ENCODE measurements at regions not wholly inside any gene's neighbourhood (a gene's known extent, or its start where the extent isn't known, plus 50 kb on each side); places are given as distances from the start of the nearest gene placed in this dataset.

- Mint-ChIP-seq H3K4me1 (no peaks in the 10 kb centered on the region), H3K27ac (no peak overlapping the region), H3K36me3 (ENCODE audit: low read depth) (no peaks in the 10 kb centered on the region), H3K4me3 (no peak overlapping the region), H3K9me3 (no peaks in the 10 kb centered on the region), H3K27me3 (peaks cover 10% of the 10 kb centered on the region)
- DNase-seq (no peak), ATAC-seq (ENCODE audit: low read depth) (no peak)
- ChIA-PET CTCF (no interaction called here), POLR2A (no interaction called here)
- intact Hi-C loops (cut with micrococcal nuclease), result no loop called here
- TF ChIP-seq CTCF (IDR thresholded peaks at IDR 0.05), result no peak
These were observed 82.1 kb upstream of the IL33 start for GRCh38 chr9:6133346-6134063.

GRCh38 chr9:6132650-6133049 lies 83.0 kb upstream of the IL33 start:
- Mint-ChIP-seq H3K27me3 (peaks cover 8% of the 10 kb centered on the region), H3K9me3 (no peaks in the 10 kb centered on the region), H3K4me3 (no peak overlapping the region), H3K36me3 (ENCODE audit: low read depth) (no peaks in the 10 kb centered on the region), H3K4me1 (no peaks in the 10 kb centered on the region), H3K27ac (no peak overlapping the region)
- intact Hi-C loops (cut with micrococcal nuclease), result no loop called here
- POLR2A ChIA-PET, result no interaction called here
- no peak for DNase-seq
- no peak for TF ChIP-seq CTCF (IDR thresholded peaks at IDR 0.05)
- CTCF ChIA-PET, result no interaction called here
- no peak for ATAC-seq (ENCODE audit: low read depth)

- Mint-ChIP-seq H3K9me3 (no peaks in the 10 kb centered on the region), H3K4me3 (no peak overlapping the region), H3K27me3 (peaks cover 26% of the 10 kb centered on the region), H3K36me3 (ENCODE audit: low read depth) (no peaks in the 10 kb centered on the region), H3K27ac (no peak overlapping the region), H3K4me1 (no peaks in the 10 kb centered on the region)
- CTCF ChIA-PET, result no interaction called here
- DNase-seq (no peak), ATAC-seq (ENCODE audit: low read depth) (no peak)
- TF ChIP-seq CTCF (IDR thresholded peaks at IDR 0.05), result no peak
- POLR2A ChIA-PET, result no interaction called here
- intact Hi-C loops (cut with micrococcal nuclease), result no loop called here
These were observed 87.6 kb upstream of the IL33 start for GRCh38 chr9:6128030-6128429.

GRCh38 chr9:6126377-6126776 lies 89.2 kb upstream of the IL33 start:
- no peak overlapping the region for H3K27ac Mint-ChIP-seq
- H3K9me3 Mint-ChIP-seq, result no peaks in the 10 kb centered on the region
- no peak for DNase-seq
- H3K4me1 Mint-ChIP-seq, result no peaks in the 10 kb centered on the region
- no peak for ATAC-seq (ENCODE audit: low read depth)
- ChIA-PET POLR2A (no interaction called here), CTCF (no interaction called here)
- H3K27me3 Mint-ChIP-seq, result peaks cover 26% of the 10 kb centered on the region
- no peak overlapping the region for H3K4me3 Mint-ChIP-seq
- no peaks in the 10 kb centered on the region for H3K36me3 Mint-ChIP-seq (ENCODE audit: low read depth)
- intact Hi-C loops (cut with micrococcal nuclease), result no loop called here
- no peak for TF ChIP-seq CTCF (IDR thresholded peaks at IDR 0.05)

DNA sequence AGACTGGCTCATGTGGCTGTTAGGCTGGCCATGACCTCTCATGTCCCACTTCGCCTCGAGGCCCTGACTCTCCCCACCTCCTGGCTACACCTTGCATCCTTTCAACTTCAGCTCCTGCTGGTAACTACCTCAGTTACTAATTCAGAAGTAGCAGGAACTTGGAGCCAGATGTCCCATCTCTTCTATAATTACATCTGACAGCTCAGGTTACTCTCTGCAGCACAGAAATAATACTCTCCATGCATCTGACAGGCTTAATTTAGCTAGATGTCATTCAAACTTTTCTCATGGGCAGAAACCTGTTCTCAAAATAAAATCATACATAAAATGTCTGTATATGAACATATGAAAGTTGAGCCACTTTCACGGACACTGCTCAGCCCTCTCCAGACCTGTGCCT lies 92.2 kb upstream of the IL33 start:
- Mint-ChIP-seq H3K4me3 (no peak overlapping the region), H3K36me3 (ENCODE audit: low read depth) (no peaks in the 10 kb centered on the region), H3K9me3 (no peaks in the 10 kb centered on the region), H3K27ac (no peak overlapping the region), H3K4me1 (no peaks in the 10 kb centered on the region), H3K27me3 (peaks cover 22% of the 10 kb centered on the region)
- no peak for ATAC-seq (ENCODE audit: low read depth)
- no peak for TF ChIP-seq CTCF (IDR thresholded peaks at IDR 0.05)
- ChIA-PET POLR2A (no interaction called here), CTCF (no interaction called here)
- intact Hi-C loops (cut with micrococcal nuclease), result no loop called here
- no peak for DNase-seq
